Fibroblast of lung (primary cell): ENCODE measurements at regions not wholly inside any gene's neighbourhood (a gene's known extent, or its start where the extent isn't known, plus 50 kb on each side); places are given as distances from the start of the nearest gene placed in this dataset.

Experiments used
- EZH2 ChIP-seq: IDR thresholded peaks from 2 replicates; pipeline ENCODE4 v1.5.1; 2012; ENCODE audit warnings: low read length, control low read depth, mild to moderate bottlenecking; ENCODE audit errors: missing control alignments
- TF ChIP-seq, protein P1 (sequence below), 2 donors: IDR thresholded peaks in 1 of 2; conservative IDR thresholded peaks in 1 of 2; 1 replicate in 1 of 2; 2 replicates in 1 of 2; pipeline ENCODE4 v1.5.1; 2011 to 2012; ENCODE audit warnings: low read length in 2 of 2, control low read depth in 1 of 2, inconsistent platforms in 1 of 2, low read depth in 1 of 2, mild to moderate bottlenecking in 1 of 2

DNA sequence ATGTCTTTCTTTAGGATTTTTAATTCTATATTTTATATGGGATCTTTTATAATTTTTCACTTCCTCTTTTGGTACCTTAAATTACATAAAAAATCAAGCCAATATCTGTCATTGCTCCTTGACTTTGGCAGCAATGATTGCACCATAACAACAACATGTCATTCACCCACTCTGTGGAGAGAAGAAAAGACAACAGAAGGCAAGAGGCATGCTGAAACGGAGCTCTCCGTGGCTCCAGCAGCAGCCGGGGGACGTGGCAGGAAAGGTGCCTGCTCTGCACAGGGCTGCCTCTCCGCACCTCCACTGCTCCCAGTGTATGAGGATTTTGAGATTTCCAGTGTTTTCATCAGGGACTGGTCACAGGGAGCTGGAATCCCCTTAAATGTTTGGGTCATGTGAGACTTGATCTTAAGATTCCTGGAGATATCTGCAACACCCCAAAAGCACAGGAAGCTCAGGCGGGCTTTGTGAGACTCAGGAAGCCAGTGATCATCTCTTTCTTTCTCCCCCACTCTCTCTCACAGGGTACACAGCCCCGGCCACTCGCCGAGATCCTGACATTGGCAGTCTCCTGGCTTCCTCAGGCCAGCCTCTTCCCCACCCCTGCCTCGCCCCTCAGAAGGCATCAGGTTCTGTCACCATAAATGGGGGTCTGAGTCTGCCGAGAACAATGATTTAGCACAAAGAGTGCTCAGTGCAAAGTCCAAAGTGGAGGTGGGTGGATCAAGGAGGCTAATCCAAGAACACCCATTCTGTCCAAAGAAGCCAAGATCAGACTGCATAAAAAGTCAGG is 74.6 kb downstream of the ACTL7B start:
- TF ChIP-seq, protein P1, sequence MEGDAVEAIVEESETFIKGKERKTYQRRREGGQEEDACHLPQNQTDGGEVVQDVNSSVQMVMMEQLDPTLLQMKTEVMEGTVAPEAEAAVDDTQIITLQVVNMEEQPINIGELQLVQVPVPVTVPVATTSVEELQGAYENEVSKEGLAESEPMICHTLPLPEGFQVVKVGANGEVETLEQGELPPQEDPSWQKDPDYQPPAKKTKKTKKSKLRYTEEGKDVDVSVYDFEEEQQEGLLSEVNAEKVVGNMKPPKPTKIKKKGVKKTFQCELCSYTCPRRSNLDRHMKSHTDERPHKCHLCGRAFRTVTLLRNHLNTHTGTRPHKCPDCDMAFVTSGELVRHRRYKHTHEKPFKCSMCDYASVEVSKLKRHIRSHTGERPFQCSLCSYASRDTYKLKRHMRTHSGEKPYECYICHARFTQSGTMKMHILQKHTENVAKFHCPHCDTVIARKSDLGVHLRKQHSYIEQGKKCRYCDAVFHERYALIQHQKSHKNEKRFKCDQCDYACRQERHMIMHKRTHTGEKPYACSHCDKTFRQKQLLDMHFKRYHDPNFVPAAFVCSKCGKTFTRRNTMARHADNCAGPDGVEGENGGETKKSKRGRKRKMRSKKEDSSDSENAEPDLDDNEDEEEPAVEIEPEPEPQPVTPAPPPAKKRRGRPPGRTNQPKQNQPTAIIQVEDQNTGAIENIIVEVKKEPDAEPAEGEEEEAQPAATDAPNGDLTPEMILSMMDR (conservative IDR thresholded peaks at IDR 0.05 in 1 of 2, IDR thresholded peaks at IDR 0.05 in 1 of 2; ENCODE audit: low read depth in 1 of 2, low read length in 2 of 2) = no peak
- no peak for TF ChIP-seq EZH2
